HG03469 (cell line): ENCODE measurements at regions not wholly inside any gene's neighbourhood (a gene's known extent, or its start where the extent isn't known, plus 50 kb on each side); places are given as distances from the start of the nearest gene placed in this dataset.
"Not testable (repeated sequence)": the region's sequence is repeated elsewhere in the genome, so short reads cannot be mapped to it uniquely, and the experiment has no call there.

ENCODE experiments used
- ATAC-seq: cut with Tn5 transposase; IDR thresholded peaks from one replicate; pipeline ENCODE4 v1.9.1; 2021; ENCODE audit warnings: mild to moderate bottlenecking, moderate library complexity, moderate number of reproducible peaks; ENCODE audit not compliant: unreplicated experiment

- ATAC-seq, result no peak
These were observed 74.0 kb downstream of the MAB21L3 start for GRCh38 chr1:116185161-116185701.

DNA sequence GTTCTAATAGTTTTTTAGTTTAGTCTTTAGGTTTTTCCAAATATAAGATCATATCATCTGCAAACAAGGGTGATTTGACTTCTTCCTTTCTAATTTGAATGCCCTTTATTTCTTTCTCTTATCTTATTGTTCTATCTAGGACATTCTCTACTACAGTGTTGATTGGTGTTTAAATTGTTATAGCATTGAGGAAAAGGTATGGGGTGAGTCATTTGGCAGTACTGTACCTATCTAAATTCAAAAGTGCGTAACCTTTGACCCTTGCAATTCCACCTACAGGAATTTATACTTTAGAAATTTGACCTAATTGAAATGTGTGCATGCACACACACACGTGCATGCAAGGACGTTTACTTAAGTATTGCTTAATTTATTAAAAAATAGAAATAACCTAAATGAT lies 78.3 kb downstream of the MAB21L3 start:
- ATAC-seq, result no peak

DNA sequence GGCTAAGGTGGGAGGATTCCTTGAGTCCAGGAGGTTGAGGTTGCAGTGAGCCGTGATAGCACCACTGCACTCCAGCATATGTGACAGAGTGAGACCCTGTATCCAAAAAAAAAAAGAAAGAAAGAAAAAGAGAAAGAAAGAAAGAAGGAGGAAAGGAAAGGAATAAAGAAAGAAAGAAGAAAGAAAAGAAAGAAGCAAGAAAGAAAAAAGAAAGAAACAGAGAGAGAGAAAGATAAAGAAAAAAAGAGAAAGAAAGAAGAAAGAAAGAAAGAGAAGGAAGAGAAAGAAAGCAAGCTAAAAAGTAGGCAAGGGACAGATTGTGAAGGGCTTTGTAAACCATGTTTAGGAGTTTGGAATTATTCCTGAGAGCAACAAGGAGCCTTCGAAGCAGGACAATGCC lies 80.1 kb downstream of the MAB21L3 start:
- ATAC-seq, result no peak

DNA sequence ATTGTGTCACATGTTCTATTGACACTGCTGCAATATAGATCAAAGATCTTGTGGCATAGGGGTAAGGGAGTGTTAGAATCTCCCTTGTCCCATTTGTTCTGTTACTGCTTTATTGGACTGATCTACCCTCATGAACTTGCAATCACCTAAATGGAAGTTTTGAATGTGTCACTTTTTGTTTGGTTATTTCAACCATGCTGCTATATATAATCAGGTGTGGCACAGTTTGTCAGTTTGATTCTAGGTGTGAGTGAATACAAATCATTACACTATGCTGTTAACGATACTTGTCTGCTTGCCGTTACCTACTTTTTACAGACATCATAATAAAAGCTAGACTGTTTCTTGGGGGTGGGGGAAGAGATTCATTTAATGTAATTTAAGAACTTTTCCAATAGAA lies 82.6 kb downstream of the MAB21L3 start:
- ATAC-seq, result no peak

DNA sequence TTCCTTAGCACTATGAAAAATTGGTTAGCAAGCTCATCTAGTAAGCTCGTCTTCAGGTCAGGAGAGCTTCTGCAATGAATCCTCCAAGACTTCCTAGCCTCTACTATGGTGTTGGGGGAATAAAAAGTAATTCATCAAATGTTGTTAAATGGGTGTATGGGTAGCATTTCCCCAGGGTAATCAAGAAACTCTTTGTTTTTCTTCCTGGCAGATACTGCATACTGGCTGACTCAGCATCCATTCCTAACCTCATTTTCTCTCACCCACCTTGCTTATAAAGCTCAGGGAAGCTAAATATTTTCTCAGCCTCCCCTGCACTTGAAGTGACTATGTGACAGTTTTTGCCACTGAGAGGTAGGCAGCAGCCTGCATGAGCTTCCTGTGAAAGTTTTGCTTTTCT lies 83.4 kb downstream of the MAB21L3 start:
- no peak for ATAC-seq

DNA sequence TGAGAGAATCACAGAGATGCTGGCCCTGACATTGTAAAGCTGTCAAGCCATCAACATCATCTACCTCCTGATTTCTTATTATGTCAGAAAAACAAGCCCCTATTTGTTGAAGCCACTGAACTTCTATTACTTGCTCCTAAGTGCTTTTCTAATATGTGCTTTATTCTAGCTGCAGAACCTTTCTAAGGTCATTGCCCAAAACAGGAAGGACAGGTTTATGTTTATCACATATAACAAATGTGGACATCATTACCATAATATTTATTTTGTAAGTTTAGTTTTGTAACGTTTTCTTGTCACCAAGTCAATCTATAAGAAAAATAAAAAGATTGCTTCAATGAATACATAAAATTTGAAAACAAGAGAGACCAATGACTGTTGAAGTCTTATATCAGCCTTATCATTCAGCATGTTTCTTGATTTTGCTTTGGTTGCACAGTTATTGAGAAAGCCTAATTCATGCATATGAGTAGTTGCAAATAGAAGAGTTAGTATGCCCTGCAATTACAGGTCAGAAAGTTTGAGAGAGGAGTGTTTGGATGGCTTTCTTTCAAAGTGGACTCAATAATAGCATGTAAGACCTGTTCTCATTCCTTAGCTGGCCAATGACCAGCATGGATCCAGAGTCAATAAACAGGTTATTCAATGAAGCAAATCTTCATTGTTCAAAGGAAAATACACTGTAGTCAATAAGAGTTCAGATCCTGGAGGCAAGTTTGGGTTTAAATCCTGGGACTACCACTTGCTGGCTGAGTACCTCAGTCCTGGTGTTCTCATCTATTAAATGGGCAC lies 84.1 kb downstream of the MAB21L3 start:
- no peak for ATAC-seq

GRCh38 chr1:116200343-116200742 lies 89.1 kb downstream of the MAB21L3 start:
- ATAC-seq, result not testable (repeated sequence)

DNA sequence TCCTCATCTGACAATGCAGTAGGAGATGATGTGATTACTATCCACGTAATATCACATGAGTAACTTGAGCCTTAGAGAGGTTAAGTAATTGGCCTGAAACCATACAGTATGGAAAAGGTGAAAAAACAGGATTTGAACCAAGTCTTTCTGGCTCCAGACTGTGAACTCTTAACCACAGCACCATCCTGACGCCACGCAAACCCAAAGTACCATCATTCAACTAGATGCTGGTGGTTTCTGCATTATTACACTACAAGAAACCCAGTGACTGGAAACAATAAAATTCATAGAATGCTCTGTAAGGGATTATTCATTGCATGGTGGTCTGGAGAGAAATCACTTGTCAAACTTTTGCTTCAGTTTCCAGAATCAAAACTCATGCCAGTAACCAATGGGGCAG lies 90.7 kb downstream of the MAB21L3 start:
- no peak for ATAC-seq

- ATAC-seq, result no peak
These were observed 92.1 kb downstream of the MAB21L3 start for GRCh38 chr1:116203181-116203723.

GRCh38 chr1:116203920-116204319 lies 92.7 kb downstream of the MAB21L3 start:
- ATAC-seq, result no peak

DNA sequence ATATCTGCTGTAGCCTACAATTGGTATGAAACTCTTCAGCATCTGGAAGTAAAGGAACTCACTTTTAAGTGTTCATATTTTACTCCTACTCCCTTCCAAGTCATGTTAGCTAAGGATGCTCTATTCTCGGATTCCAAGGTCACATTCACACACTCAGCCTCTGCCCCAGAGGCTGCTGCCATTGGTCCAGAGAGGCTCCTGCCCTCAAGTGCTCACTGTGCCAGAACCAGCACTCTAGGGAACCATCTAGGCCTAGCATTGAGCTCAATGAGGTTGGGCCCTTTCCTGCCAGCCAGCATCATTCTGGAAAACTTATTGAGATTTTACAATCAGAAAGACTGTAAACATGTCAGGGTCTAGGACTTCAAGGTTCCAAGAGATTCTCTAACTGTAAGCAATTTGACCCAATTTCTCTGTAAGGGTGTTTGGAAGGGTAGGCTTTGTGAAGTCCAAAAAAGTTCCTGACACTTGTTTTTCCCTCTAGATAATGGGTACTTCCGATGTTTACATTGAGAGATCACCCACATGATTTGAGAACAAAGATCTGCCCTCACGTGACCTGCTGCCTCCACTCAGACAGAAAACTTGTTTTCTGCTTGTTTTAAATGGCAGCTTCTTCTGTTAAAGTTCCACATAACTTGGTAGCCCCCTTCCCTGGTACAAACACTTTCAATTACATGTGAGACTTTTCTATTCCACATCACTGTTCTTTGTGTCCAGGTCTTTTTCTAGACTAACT lies 94.9 kb downstream of the MAB21L3 start:
- no peak for ATAC-seq

GRCh38 chr1:116207126-116207735 lies 96.0 kb downstream of the MAB21L3 start:
- ATAC-seq, result no peak

DNA sequence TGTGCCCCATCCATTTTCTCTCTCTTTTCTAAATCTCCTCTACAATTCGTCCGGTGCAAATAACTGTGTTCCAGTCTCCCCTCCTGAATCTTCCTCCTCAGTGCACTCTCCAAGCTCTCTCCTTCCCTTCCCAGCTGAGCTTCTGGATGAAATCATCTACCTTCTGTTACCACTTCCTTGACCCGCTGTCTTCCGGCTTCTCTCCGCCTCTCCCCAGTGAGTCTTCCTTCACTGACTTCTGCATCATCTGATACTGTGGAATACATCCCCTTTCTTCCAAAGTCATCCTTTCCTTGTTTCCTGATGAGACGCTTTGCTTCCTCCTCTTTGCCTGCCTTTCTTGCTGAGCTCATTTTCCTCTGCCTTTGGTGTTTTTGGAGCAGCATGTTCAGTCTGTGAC lies 96.9 kb downstream of the MAB21L3 start:
- no peak for ATAC-seq

DNA sequence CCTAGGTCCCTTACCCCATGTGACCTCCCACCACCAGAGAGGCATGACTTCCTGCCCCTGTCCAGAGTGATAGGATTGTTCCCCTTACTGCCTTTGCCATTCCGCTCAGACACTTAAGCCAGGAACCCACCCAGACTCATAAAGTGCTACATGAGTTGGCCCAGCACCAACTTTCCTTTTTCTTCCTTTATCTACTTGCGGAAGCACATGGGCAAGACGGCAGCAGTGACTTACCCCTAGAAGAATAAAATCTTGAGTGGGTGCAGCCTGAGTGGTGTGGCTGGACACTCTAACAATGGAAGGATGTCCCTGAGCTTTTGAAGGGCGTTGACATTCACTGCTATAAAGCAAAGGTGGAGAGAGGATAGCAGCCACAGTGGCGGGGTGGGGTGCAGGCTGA lies 100.1 kb downstream of the MAB21L3 start:
- no peak for ATAC-seq

DNA sequence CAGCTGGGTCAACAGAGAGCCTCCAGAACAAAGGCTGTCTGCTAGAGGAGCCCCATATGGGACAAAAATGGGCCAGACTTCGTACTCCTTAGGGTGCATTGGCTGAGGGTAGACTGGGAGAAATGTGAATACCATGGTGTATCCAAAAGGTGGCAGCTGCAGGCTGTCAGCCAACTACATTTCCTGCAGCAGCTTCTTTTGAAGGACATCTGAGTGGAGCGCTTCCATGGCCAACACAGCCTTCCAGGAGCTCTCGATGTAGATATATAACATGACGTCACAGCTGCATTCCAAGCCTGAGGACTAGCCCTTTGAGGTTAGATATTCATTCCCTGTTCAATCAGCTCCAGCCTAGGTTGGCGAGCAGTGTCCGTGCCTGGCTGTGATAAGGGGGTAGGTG lies 107.7 kb downstream of the MAB21L3 start:
- ATAC-seq, result no peak

DNA sequence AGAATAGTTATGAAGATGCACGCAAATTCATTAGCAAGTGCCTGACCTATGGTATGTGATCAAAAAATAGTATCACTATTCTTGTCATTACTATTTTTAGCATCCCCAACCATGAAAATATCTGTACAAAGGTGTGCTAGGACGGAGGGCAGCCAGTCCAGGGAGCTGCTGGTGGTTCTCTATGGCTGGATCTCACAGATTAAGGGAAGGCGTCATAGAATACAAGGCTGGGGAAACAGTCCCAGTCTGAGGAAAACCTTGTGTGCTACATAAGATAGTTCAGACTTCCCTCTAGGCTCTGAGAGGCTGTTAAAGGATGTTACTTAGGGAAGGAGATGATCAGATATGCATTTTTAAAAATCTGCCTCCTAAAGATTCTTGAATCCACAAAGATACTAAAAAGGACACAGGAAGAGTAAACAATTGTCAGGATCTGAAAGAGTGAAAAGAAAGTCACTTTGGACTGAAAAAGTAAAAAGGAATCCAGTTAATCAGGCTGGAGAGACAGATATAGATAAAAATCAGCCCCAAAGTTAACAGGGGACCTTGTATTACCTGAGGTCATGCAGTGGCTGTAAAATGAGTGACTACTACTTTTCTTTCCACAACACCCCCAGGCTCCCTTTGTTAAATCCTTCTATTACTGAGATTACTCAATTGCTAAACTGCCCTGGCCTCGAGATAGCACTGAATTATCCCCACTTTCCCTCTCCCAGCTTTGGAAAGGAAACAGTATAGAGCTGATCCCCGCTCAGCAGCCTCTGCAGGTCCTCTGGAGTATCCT lies 108.6 kb downstream of the MAB21L3 start:
- ATAC-seq, result no peak

GRCh38 chr1:116224111-116224510 lies 112.9 kb downstream of the MAB21L3 start:
- no peak for ATAC-seq

GRCh38 chr1:116224561-116224960 lies 113.4 kb downstream of the MAB21L3 start:
- ATAC-seq, result no peak

- no peak for ATAC-seq
These were observed 114.8 kb downstream of the MAB21L3 start for GRCh38 chr1:116226017-116226416.

DNA sequence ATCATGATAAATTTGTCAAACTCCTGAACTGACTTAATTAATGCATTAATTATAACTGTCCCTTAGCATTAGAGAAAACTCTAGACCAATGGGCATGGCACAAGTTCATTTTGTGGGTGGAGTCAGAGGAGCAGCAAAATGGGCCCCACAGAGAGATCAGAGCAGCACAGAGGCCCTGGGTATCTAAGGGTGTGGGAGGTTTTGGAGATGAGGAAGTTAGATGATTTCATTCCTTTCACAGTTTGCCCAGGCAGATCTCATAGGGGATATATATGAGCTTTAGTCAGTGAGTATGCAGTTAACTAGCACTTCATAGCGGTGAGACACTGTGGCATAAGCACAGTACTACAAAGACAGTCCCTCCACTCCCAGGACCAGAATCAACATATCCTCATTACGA lies 117.3 kb downstream of the MAB21L3 start:
- no peak for ATAC-seq

GRCh38 chr1:116230712-116231111 lies 119.5 kb downstream of the MAB21L3 start:
- no peak for ATAC-seq
